ENCODE measurements at regions not wholly inside any gene's neighbourhood (a gene's known extent, or its start where the extent isn't known, plus 50 kb on each side); places are given as distances from the start of the nearest gene placed in this dataset.

DNA sequence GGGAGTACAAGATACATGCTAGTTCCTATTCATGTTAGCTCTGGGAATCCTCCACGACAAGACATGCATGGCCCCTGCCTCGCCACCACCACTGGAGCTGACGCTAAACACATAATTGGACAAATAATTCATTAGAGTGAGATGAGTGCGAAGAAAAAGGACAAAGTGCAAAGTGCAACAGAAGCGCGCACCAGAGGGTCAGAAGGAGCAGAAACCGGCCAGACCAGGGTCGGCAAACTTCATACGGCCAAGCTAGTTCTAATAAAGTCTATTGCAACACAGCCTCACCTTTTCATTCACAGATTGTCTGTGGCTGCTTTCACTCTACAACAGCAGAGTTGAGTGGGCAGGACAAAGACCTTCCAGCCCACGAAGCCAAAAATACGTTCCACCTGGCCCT, 266.1 kb upstream of the KLHL29 start:
- TF ChIP-seq CEBPB (IDR thresholded peaks at IDR 0.05; ENCODE audit: borderline replicate concordance, low read depth, low read length), result peak; percentile 60; the same call in 1 of the 2 replicates
- peak; percentile 9; the same call in 1 of the 2 replicates for TF ChIP-seq HNF4A (CRISPR knock-in tag; IDR thresholded peaks at IDR 0.05)
- no peak for TF ChIP-seq MBD4 (IDR thresholded peaks at IDR 0.05; ENCODE audit: borderline replicate concordance, low read length)
- Histone ChIP-seq H3K9ac (ENCODE audit: insufficient read depth, low read depth, low read length) (no peak overlapping the region), H3K9me3 (ENCODE audit: low read length) (no peaks in the 10 kb centered on the region), H3K4me2 (ENCODE audit: low read depth, low read length) (no peak overlapping the region), H3K36me3 (replicated peaks in 1 of 2; ENCODE audit: control insufficient read depth in 1 of 2, insufficient read depth in 2 of 2, low read length in 2 of 2) (no peaks in the 10 kb centered on the region), H3K27ac (ENCODE audit: extremely low read length, insufficient read depth, low read length) (no peak overlapping the region), H4K20me1 (ENCODE audit: insufficient read depth, low read length) (no peaks in the 10 kb centered on the region), H2AFZ (ENCODE audit: low read length) (no peak overlapping the region), H3K27me3 (ENCODE audit: control insufficient read depth in 1 of 2, insufficient read depth in 2 of 2, low read length in 2 of 2) (no peaks in the 10 kb centered on the region), H3K4me1 (ENCODE audit: insufficient read depth, low read length) (peaks cover 19% of the 10 kb centered on the region), H3K4me3 (replicated peaks in 1 of 3; ENCODE audit: insufficient read depth in 1 of 3, low read depth in 2 of 3, low read length in 3 of 3) (no peak overlapping the region), H3K79me2 (ENCODE audit: insufficient read depth, low read length) (no peaks in the 10 kb centered on the region)
- in situ Hi-C loops (cut with HindIII; ENCODE audit: extremely low pct_ligation_motif_present, low pct_unique_long_range_greater_than_20kb), result no loop called here
- no peak for DNase-seq (ENCODE audit: low spot score)
- ATAC-seq, result no peak
- POLR2A ChIA-PET, result no interaction called here
- WGBS (ENCODE audit: low lambda C conversion rate), result 13% methylated on average over 11 of the region's 11 CpGs
- no TSS peak for BruUV-seq (replicated peaks)
- intact Hi-C loops (cut with micrococcal nuclease; ENCODE audit: unreplicated experiment), result no loop called here
- CTCF ChIA-PET (ENCODE audit: low intra/inter-chr PET ratio, low total read pairs), result no interaction called here
- no peak for FAIRE-seq

- DNase-seq (ENCODE audit: low spot score) (no peak), ATAC-seq (no peak), FAIRE-seq (no peak)
- in situ Hi-C loops (cut with HindIII; ENCODE audit: extremely low pct_ligation_motif_present, low pct_unique_long_range_greater_than_20kb), result no loop called here
- Histone ChIP-seq H3K79me2 (ENCODE audit: insufficient read depth, low read length) (no peaks in the 10 kb centered on the region), H3K4me2 (ENCODE audit: low read depth, low read length) (no peak overlapping the region), H2AFZ (ENCODE audit: low read length) (no peak overlapping the region), H3K4me3 (replicated peaks in 1 of 3; ENCODE audit: insufficient read depth in 1 of 3, low read depth in 2 of 3, low read length in 3 of 3) (no peak overlapping the region), H3K27ac (ENCODE audit: extremely low read length, insufficient read depth, low read length) (no peak overlapping the region), H3K27me3 (ENCODE audit: control insufficient read depth in 1 of 2, insufficient read depth in 2 of 2, low read length in 2 of 2) (no peaks in the 10 kb centered on the region), H3K9ac (ENCODE audit: insufficient read depth, low read depth, low read length) (no peak overlapping the region), H3K9me3 (ENCODE audit: low read length) (no peaks in the 10 kb centered on the region), H4K20me1 (ENCODE audit: insufficient read depth, low read length) (no peaks in the 10 kb centered on the region), H3K4me1 (ENCODE audit: insufficient read depth, low read length) (peaks cover 19% of the 10 kb centered on the region), H3K36me3 (replicated peaks in 1 of 2; ENCODE audit: control insufficient read depth in 1 of 2, insufficient read depth in 2 of 2, low read length in 2 of 2) (no peaks in the 10 kb centered on the region)
- BruUV-seq (replicated peaks), result no TSS peak
- intact Hi-C loops (cut with micrococcal nuclease; ENCODE audit: unreplicated experiment), result no loop called here
- CTCF ChIA-PET (ENCODE audit: low intra/inter-chr PET ratio, low total read pairs), result no interaction called here
- POLR2A ChIA-PET, result no interaction called here
- WGBS (ENCODE audit: low lambda C conversion rate), result 62% methylated on average over 4 of the region's 4 CpGs
- TF ChIP-seq ZNF326 (CRISPR knock-in tag; IDR thresholded peaks at IDR 0.05; ENCODE audit: borderline replicate concordance), result no peak
- TF ChIP-seq MAFK (conservative IDR thresholded peaks at IDR 0.05 in 1 of 2, IDR thresholded peaks at IDR 0.05 in 1 of 2; ENCODE audit: low read length in 2 of 2), result no peak
- TF ChIP-seq ZNF251 (CRISPR knock-in tag; IDR thresholded peaks at IDR 0.05), result no peak
- no peak for TF ChIP-seq FOXP1 (IDR thresholded peaks at IDR 0.05)
- no peak for TF ChIP-seq FOXP1 (CRISPR knock-in tag; IDR thresholded peaks at IDR 0.05)
Observed at GRCh38 chr2:23120161-23120560, 264.8 kb upstream of the KLHL29 start.

Data from HepG2 (cell line).